B cell (primary cell): ENCODE measurements at regions not wholly inside any gene's neighbourhood (a gene's known extent, or its start where the extent isn't known, plus 50 kb on each side); places are given as distances from the start of the nearest gene placed in this dataset.
"Not testable (repeated sequence)": the region's sequence is repeated elsewhere in the genome, so short reads cannot be mapped to it uniquely, and the experiment has no call there.

ENCODE experiments used
- ATAC-seq: fragments of 200-7000 bp; cut with Tn5 transposase; one replicate; pipeline ENCODE4 v1.10.0; 2021; ENCODE audit warnings: low read depth, mild to moderate bottlenecking, moderate number of reproducible peaks, moderate library complexity
- CTCF ChIA-PET: fragments of 350-600 bp; sonication (Branson Sonifier 250); formaldehyde crosslinking; loops from one replicate; lab custom pipeline; 2021; ENCODE audit warnings: antibody characterized with exemption, inconsistent platforms; lab: Charles Lee
- POLR2A ChIA-PET: fragments of 350-600 bp; sonication (Branson Sonifier 250); formaldehyde crosslinking; loops from one replicate; lab custom pipeline; 2021; ENCODE audit warnings: antibody characterized with exemption; lab: Charles Lee
- DNase-seq: peaks from one replicate; pipeline ENCODE4 v3.0.0; 2013
- H2AFZ ChIP-seq: 2 replicates; pipeline ENCODE4 v1.6.1; 2012; ENCODE audit warnings: mild to moderate bottlenecking, low read depth, low read length; ENCODE audit not compliant: insufficient read depth, poor library complexity, severe bottlenecking
- H3K27ac ChIP-seq, 2 donors: 1 replicate in 1 of 2; 2 replicates in 1 of 2; pipeline ENCODE4 v1.5.1; 2012 to 2013; ENCODE audit warnings: low read length in 2 of 2, mild to moderate bottlenecking in 2 of 2, moderate library complexity in 1 of 2
- H3K27me3 ChIP-seq, 4 experiments: fragments of 200-600 bp in 1 of 4; sonication (generic) in 1 of 4; replicated peaks in 1 of 4; 1 replicate in 2 of 4; 2 replicates in 2 of 4; pipeline versions ENCODE4 v1.6.1 to v1.7.0; 2013 to 2016; ENCODE audit warnings: low read length in 3 of 4, mild to moderate bottlenecking in 2 of 4, mixed read lengths in 1 of 4, moderate library complexity in 1 of 4; ENCODE audit not compliant: insufficient read depth in 4 of 4, control insufficient read depth in 3 of 4; ENCODE audit errors: control extremely low read depth in 1 of 4
- H3K36me3 ChIP-seq, 2 experiments: replicated peaks in 1 of 2; 1 replicate in 1 of 2; 2 replicates in 1 of 2; pipeline versions ENCODE4 v1.6.1 to v1.7.1; 2013; ENCODE audit warnings: low read length in 1 of 2; ENCODE audit not compliant: insufficient read depth in 2 of 2, control insufficient read depth in 1 of 2; ENCODE audit errors: control extremely low read depth in 1 of 2, extremely low read depth in 1 of 2
- H3K4me1 ChIP-seq, 2 donors: fragments of 200-600 bp in 1 of 2; sonication (generic) in 1 of 2; 1 replicate in 1 of 2; 2 replicates in 1 of 2; pipeline versions ENCODE4 v1.5.1 to v1.6.1; 2013 to 2017; ENCODE audit warnings: low read length in 2 of 2; ENCODE audit not compliant: control insufficient read depth in 2 of 2, insufficient read depth in 2 of 2
- H3K4me2 ChIP-seq: replicated peaks from 2 replicates; pipeline ENCODE3; 2012; ENCODE audit warnings: mild to moderate bottlenecking, low read depth, low read length; ENCODE audit not compliant: poor library complexity, severe bottlenecking
- H3K4me3 ChIP-seq, 5 experiments: fragments of 200-600 bp in 1 of 5; sonication (generic) in 1 of 5; 1 replicate in 3 of 5; 2 replicates in 2 of 5; pipeline versions ENCODE4 v1.5.1 to v1.7.0; 2011 to 2016; ENCODE audit warnings: low read length in 4 of 5, mild to moderate bottlenecking in 4 of 5, low read depth in 2 of 5, control low read depth in 1 of 5, moderate library complexity in 1 of 5; ENCODE audit not compliant: insufficient read depth in 1 of 5; ENCODE audit errors: control extremely low read depth in 1 of 5, extremely low read depth in 1 of 5
- H3K79me2 ChIP-seq: fragments of 200-600 bp; sonication (generic); one replicate; pipeline ENCODE4 v1.6.0; 2016; ENCODE audit warnings: low read length; ENCODE audit not compliant: control insufficient read depth, insufficient read depth
- H3K9ac ChIP-seq: fragments of 200-600 bp; sonication (generic); 2 replicates; pipeline ENCODE4 v1.6.1; 2017; ENCODE audit warnings: mild to moderate bottlenecking, low read length, moderate library complexity
- H3K9me3 ChIP-seq, 3 donors: one replicate each; pipeline versions ENCODE4 v1.6.1 to v1.7.1; 2013; ENCODE audit warnings: low read length in 2 of 3; ENCODE audit not compliant: control insufficient read depth in 2 of 3, insufficient read depth in 1 of 3; ENCODE audit errors: control extremely low read depth in 1 of 3
- H4K20me1 ChIP-seq: 2 replicates; pipeline ENCODE4 v1.6.0; 2012; ENCODE audit warnings: mild to moderate bottlenecking, low read length; ENCODE audit not compliant: insufficient read depth, control insufficient read depth, poor library complexity, severe bottlenecking
- H3K27ac Mint-ChIP-seq: one replicate; pipeline ENCODE4 v1.8.0; 2021; ENCODE audit warnings: mixed read lengths
- H3K27me3 Mint-ChIP-seq: one replicate; pipeline ENCODE4 v1.8.0; 2021; ENCODE audit warnings: mixed read lengths
- H3K4me1 Mint-ChIP-seq: one replicate; pipeline ENCODE4 v1.8.0; 2021; ENCODE audit warnings: mixed read lengths
- H3K4me3 Mint-ChIP-seq: one replicate; pipeline ENCODE4 v1.8.0; 2021; ENCODE audit warnings: mixed read lengths
- H3K9me3 Mint-ChIP-seq: one replicate; pipeline ENCODE4 v1.8.0; 2022; ENCODE audit warnings: mixed read lengths; ENCODE audit not compliant: insufficient read depth
- EZH2 ChIP-seq: IDR thresholded peaks from 2 replicates; pipeline ENCODE4 v1.6.1; 2012; ENCODE audit warnings: borderline replicate concordance, low read depth, mild to moderate bottlenecking, moderate library complexity, low read length; ENCODE audit not compliant: insufficient read depth, poor library complexity, severe bottlenecking
- WGBS: methylation state at CpG from one replicate; pipeline ENCODE4 v1.1.5; 2013; ENCODE audit warnings: missing lambda C conversion rate; ENCODE audit not compliant: insufficient coverage; 5-methylcytosine and 5-hydroxymethylcytosine counted together
- intact Hi-C: fragments of 100-400 bp; cut with micrococcal nuclease; formaldehyde crosslinking; loops from one replicate; pipeline ENCODE4 v1.10.0; 2022
- TF ChIP-seq, protein P1 (sequence below): fragments of 200-600 bp; IDR thresholded peaks from one replicate; pipeline ENCODE4 v1.8.0; 2022; ENCODE audit warnings: antibody characterized with exemption, mild to moderate bottlenecking

DNA sequence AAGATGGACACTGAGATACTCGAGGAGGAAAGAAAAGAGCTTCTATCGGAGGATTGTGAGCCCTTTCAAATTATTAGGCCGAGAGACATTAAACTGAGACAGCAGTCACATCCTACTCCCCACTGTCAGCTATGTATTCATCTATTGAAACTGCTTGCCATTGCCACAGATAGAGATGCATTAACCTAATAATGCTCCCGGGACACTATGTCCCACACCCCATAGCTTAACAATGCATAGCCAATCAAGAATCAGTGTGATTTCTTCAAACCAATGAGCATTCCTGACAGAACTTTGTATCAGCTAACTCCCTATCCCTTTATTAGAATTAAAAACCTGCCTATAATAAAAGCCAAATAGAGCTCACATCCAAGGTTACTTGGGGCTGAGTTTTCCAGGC is 118.1 kb upstream of the NEIL3 start:
- no peak for TF ChIP-seq EZH2
- TF ChIP-seq, protein P1, sequence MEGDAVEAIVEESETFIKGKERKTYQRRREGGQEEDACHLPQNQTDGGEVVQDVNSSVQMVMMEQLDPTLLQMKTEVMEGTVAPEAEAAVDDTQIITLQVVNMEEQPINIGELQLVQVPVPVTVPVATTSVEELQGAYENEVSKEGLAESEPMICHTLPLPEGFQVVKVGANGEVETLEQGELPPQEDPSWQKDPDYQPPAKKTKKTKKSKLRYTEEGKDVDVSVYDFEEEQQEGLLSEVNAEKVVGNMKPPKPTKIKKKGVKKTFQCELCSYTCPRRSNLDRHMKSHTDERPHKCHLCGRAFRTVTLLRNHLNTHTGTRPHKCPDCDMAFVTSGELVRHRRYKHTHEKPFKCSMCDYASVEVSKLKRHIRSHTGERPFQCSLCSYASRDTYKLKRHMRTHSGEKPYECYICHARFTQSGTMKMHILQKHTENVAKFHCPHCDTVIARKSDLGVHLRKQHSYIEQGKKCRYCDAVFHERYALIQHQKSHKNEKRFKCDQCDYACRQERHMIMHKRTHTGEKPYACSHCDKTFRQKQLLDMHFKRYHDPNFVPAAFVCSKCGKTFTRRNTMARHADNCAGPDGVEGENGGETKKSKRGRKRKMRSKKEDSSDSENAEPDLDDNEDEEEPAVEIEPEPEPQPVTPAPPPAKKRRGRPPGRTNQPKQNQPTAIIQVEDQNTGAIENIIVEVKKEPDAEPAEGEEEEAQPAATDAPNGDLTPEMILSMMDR = no peak
- Histone ChIP-seq H3K9me3 (peaks cover 0 to 5% (median 0%) of the 10 kb centered on the region in 3 donors), H2AFZ (no peak overlapping the region), H3K27ac (no peak overlapping the region), H3K4me3 (no peak overlapping the region), H3K36me3 (no peaks in the 10 kb centered on the region), H3K9ac (no peak overlapping the region), H3K4me2 (no peak overlapping the region), H3K27me3 (no peaks in the 10 kb centered on the region), H3K4me1 (no peaks in the 10 kb centered on the region), H3K79me2 (no peaks in the 10 kb centered on the region), H4K20me1 (no peaks in the 10 kb centered on the region)
- ChIA-PET POLR2A (no interaction called here), CTCF (no interaction called here)
- H3K4me1 Mint-ChIP-seq = no peaks in the 10 kb centered on the region
- 64% methylated on average over 4 of the region's 4 CpGs for WGBS
- no peak for ATAC-seq
- H3K4me3 Mint-ChIP-seq = no peak overlapping the region
- no peak for DNase-seq
- H3K27me3 Mint-ChIP-seq = no peaks in the 10 kb centered on the region
- H3K9me3 Mint-ChIP-seq = no peaks in the 10 kb centered on the region
- H3K27ac Mint-ChIP-seq = no peak overlapping the region
- intact Hi-C loops = no loop called here

- WGBS = 95% methylated on average over 6 of the region's 7 CpGs
- no peak overlapping the region for H3K4me2 ChIP-seq
- H3K9me3 ChIP-seq = peaks cover 0 to 5% (median 0%) of the 10 kb centered on the region in 3 donors
- POLR2A ChIA-PET = no interaction called here
- H3K4me1 ChIP-seq = no peaks in the 10 kb centered on the region
- no peaks in the 10 kb centered on the region for H3K27me3 ChIP-seq
- H4K20me1 ChIP-seq = no peaks in the 10 kb centered on the region
- Mint-ChIP-seq H3K4me1 (no peaks in the 10 kb centered on the region), H3K27ac (no peak overlapping the region), H3K27me3 (no peaks in the 10 kb centered on the region), H3K9me3 (no peaks in the 10 kb centered on the region), H3K4me3 (no peak overlapping the region)
- intact Hi-C loops = no loop called here
- no peak overlapping the region for H3K9ac ChIP-seq
- ATAC-seq (no peak), DNase-seq (no peak)
- no peak for TF ChIP-seq EZH2
- TF ChIP-seq, protein P1 = no peak
- no peak overlapping the region for H2AFZ ChIP-seq
- H3K36me3 ChIP-seq = no peaks in the 10 kb centered on the region
- H3K79me2 ChIP-seq = no peaks in the 10 kb centered on the region
- no peak overlapping the region for H3K27ac ChIP-seq
- H3K4me3 ChIP-seq = no peak overlapping the region
- CTCF ChIA-PET = no interaction called here
Observed at GRCh38 chr4:177191991-177192390, 117.7 kb upstream of the NEIL3 start.

DNA sequence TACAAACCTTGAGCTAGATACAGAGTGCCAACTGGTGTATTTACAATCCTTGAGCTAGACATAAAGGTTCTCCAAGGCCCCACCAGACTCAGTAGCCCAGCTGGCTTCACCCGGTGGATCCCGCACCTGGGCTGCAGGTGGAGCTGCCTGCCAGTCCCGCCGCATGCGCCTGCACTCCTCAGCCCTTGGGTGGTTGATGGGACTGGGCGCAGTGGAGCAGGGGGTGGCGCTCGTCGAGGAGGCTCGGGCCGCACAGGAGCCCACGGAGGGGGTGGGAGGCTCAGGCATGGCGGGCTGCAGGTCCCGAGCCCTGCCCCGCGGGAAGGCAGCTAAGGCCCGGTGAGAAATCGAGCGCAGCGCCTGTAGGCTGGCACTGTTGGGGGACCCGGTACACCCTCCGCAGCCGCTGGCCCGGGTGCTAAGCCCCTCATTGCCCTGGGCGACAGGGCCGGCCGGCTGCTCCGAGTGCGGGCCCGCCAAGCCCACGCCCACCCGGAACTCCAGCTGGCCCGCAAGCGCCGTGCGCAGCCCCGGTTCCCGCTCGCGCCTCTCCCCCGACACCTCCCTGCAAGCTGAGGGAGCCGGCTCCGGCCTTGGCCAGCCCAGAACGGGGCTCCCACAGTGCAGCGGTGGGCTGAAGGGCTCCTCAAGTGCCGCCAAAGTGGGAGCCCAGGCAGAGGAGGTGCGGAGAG is 116.5 kb upstream of the NEIL3 start:
- H3K4me3 Mint-ChIP-seq, H3K9me3 ChIP-seq, H3K9me3 Mint-ChIP-seq, H3K4me1 ChIP-seq, H4K20me1 ChIP-seq, H3K27me3 Mint-ChIP-seq, H3K9ac ChIP-seq, intact Hi-C loops, H3K27me3 ChIP-seq, H3K4me2 ChIP-seq, H3K27ac Mint-ChIP-seq, DNase-seq, H3K27ac ChIP-seq, H3K4me1 Mint-ChIP-seq, H3K4me3 ChIP-seq, ATAC-seq, CTCF ChIA-PET, H3K79me2 ChIP-seq, H3K36me3 ChIP-seq, POLR2A ChIA-PET, H2AFZ ChIP-seq: not testable (repeated sequence)
- 94% methylated on average over 31 of the region's 47 CpGs for whole genome bisulfite sequencing
